ENCODE measurements at regions not wholly inside any gene's neighbourhood (a gene's known extent, or its start where the extent isn't known, plus 50 kb on each side); places are given as distances from the start of the nearest gene placed in this dataset.

GRCh38 chr6:2381872-2382661 is 136.7 kb upstream of the GMDS start:
- Histone ChIP-seq H3K4me3 (ENCODE audit: low read depth in 1 of 2, low read length in 1 of 2) (no peak overlapping the region), H3K9me3 (no peaks in the 10 kb centered on the region), H3K27ac (no peak overlapping the region)

GRCh38 chr6:2378891-2379652 is 133.7 kb upstream of the GMDS start:
- no peaks in the 10 kb centered on the region for H3K36me3 ChIP-seq
- TF ChIP-seq, protein P1, sequence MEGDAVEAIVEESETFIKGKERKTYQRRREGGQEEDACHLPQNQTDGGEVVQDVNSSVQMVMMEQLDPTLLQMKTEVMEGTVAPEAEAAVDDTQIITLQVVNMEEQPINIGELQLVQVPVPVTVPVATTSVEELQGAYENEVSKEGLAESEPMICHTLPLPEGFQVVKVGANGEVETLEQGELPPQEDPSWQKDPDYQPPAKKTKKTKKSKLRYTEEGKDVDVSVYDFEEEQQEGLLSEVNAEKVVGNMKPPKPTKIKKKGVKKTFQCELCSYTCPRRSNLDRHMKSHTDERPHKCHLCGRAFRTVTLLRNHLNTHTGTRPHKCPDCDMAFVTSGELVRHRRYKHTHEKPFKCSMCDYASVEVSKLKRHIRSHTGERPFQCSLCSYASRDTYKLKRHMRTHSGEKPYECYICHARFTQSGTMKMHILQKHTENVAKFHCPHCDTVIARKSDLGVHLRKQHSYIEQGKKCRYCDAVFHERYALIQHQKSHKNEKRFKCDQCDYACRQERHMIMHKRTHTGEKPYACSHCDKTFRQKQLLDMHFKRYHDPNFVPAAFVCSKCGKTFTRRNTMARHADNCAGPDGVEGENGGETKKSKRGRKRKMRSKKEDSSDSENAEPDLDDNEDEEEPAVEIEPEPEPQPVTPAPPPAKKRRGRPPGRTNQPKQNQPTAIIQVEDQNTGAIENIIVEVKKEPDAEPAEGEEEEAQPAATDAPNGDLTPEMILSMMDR (IDR thresholded peaks at IDR 0.05): no peak
- no peak overlapping the region for H3K27ac ChIP-seq
- no peaks in the 10 kb centered on the region for H3K27me3 ChIP-seq
- no peaks in the 10 kb centered on the region for H3K9me3 ChIP-seq
- no peak overlapping the region for H3K4me3 ChIP-seq (ENCODE audit: low read depth in 1 of 2, low read length in 1 of 2)
- H3K4me1 ChIP-seq (ENCODE audit: control insufficient read depth in 1 of 2, insufficient read depth in 1 of 2, low read depth in 1 of 2, low read length in 1 of 2): no peaks in the 10 kb centered on the region

More at GRCh38 chr6:2381872-2382661, 136.7 kb upstream of the GMDS start:
- TF ChIP-seq, protein P1 (IDR thresholded peaks at IDR 0.05): no peak
- Histone ChIP-seq H3K27me3 (no peaks in the 10 kb centered on the region), H3K36me3 (no peaks in the 10 kb centered on the region), H3K4me1 (ENCODE audit: control insufficient read depth in 1 of 2, insufficient read depth in 1 of 2, low read depth in 1 of 2, low read length in 1 of 2) (no peaks in the 10 kb centered on the region)

DNA sequence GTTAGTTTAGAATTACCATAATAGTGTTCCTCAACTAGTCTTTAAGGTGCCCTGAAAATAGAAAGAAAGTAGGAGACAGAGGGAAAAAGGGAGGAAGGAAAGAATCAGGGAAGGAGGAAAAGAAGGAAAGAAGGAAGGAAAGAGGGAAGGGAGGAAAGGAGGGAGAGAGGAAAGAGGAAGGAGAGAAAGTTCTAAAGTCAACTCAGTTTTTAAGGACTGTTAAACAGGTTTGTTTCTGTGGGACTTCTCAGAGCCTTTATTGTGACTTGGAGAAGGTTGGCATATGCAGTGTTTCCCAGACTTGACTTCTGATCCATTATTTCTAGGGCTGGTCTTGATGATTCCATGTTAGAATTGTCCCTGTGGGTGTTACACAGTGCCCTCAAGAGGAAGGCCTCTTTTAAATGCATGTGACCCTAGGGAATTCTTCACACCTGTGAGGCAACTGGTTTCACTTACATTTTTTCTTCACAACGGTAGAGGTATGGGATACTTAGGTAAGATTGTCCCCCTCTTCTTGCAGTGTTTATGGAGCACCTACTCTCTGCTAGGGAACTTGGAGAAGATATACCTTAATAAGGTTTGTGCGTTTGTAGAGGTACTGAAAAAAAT is 132.7 kb upstream of the GMDS start:
- no peaks in the 10 kb centered on the region for H3K27me3 ChIP-seq
- no peaks in the 10 kb centered on the region for H3K4me1 ChIP-seq (ENCODE audit: control insufficient read depth in 1 of 2, insufficient read depth in 1 of 2, low read depth in 1 of 2, low read length in 1 of 2)
- no peaks in the 10 kb centered on the region for H3K9me3 ChIP-seq
- H3K4me3 ChIP-seq (ENCODE audit: low read depth in 1 of 2, low read length in 1 of 2): no peak overlapping the region
- TF ChIP-seq, protein P1 (IDR thresholded peaks at IDR 0.05): no peak
- H3K36me3 ChIP-seq: no peaks in the 10 kb centered on the region
- H3K27ac ChIP-seq: no peak overlapping the region

- Histone ChIP-seq H3K4me3 (ENCODE audit: low read depth in 1 of 2, low read length in 1 of 2) (no peak overlapping the region), H3K36me3 (no peaks in the 10 kb centered on the region), H3K27me3 (no peaks in the 10 kb centered on the region), H3K9me3 (no peaks in the 10 kb centered on the region), H3K27ac (no peak overlapping the region), H3K4me1 (ENCODE audit: control insufficient read depth in 1 of 2, insufficient read depth in 1 of 2, low read depth in 1 of 2, low read length in 1 of 2) (no peaks in the 10 kb centered on the region)
- TF ChIP-seq, protein P1 (IDR thresholded peaks at IDR 0.05): no peak
Measured at GRCh38 chr6:2376429-2377355, 131.3 kb upstream of the GMDS start.

DNA sequence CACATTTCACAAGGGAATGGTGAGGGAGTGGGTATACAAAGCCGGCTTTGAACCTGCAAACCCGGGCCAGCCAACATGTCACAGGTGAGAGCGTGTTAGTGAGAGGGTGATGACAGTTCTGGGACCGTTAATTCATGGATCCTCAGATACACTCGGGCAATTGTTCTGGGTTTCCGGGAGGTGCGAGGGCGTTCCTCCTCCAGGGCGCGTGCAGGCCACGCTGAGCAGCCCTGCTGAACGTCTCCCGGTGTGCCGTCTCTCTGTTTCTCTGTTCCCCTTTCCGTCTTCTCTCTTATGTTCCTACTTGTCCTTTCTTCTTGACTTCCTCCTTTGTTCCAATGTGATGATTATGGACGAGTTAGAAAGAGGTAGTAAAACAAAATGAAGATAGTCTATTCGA is 130.0 kb upstream of the GMDS start:
- H3K4me3 ChIP-seq (ENCODE audit: low read depth in 1 of 2, low read length in 1 of 2): no peak overlapping the region
- TF ChIP-seq, protein P1 (IDR thresholded peaks at IDR 0.05): no peak
- no peak overlapping the region for H3K27ac ChIP-seq
- no peaks in the 10 kb centered on the region for H3K36me3 ChIP-seq
- H3K27me3 ChIP-seq: no peaks in the 10 kb centered on the region
- H3K9me3 ChIP-seq: no peaks in the 10 kb centered on the region
- H3K4me1 ChIP-seq (ENCODE audit: control insufficient read depth in 1 of 2, insufficient read depth in 1 of 2, low read depth in 1 of 2, low read length in 1 of 2): no peaks in the 10 kb centered on the region

Data from neutrophil (primary cell).